Gastrocnemius medialis (tissue), 4 donors: ENCODE measurements at regions not wholly inside any gene's neighbourhood (a gene's known extent, or its start where the extent isn't known, plus 50 kb on each side); places are given as distances from the start of the nearest gene placed in this dataset.

Experiments used
- CTCF ChIP-seq, 5 experiments: fragments of 450-650 bp in 3 of 5; fragments of 200-600 bp in 2 of 5; sonication (generic) in 2 of 5; IDR thresholded peaks in 4 of 5; conservative IDR thresholded peaks in 1 of 5; 1 replicate in 4 of 5; 2 replicates in 1 of 5; pipeline ENCODE4 v1.5.1; 2016 to 2019; ENCODE audit warnings: antibody characterized with exemption in 5 of 5, mild to moderate bottlenecking in 3 of 5, moderate library complexity in 3 of 5
- POLR2A ChIP-seq, 2 donors: fragments of 450-650 bp; IDR thresholded peaks; one replicate each; pipeline ENCODE4 v1.6.1; 2017; ENCODE audit warnings: antibody characterized with exemption in 2 of 2, mild to moderate bottlenecking in 2 of 2, moderate library complexity in 2 of 2

- TF ChIP-seq CTCF (IDR thresholded peaks at IDR 0.05 in 4 of 5, conservative IDR thresholded peaks at IDR 0.05 in 1 of 5) (no peak), POLR2A (IDR thresholded peaks at IDR 0.05) (no peak)
Measured at GRCh38 chr6:4381381-4381780, 246.0 kb upstream of the ECI2 start.
